SK-N-MC (cell line): ENCODE measurements at regions not wholly inside any gene's neighbourhood (a gene's known extent, or its start where the extent isn't known, plus 50 kb on each side); places are given as distances from the start of the nearest gene placed in this dataset.

Experiments
- EZH2 ChIP-seq: fragments of 200-600 bp; sonication (generic); IDR thresholded peaks from one replicate; pipeline ENCODE4 v1.6.1; 2017; ENCODE audit warnings: antibody characterized with exemption
- FOXP2 ChIP-seq: optimal IDR thresholded peaks from 2 replicates; pipeline ENCODE3; 2011; ENCODE audit warnings: mild to moderate bottlenecking, moderate library complexity; ENCODE audit not compliant: insufficient read depth; ENCODE audit errors: extremely low read length, control extremely low read depth
- POLR2AphosphoS5 ChIP-seq: IDR thresholded peaks from 2 replicates; pipeline ENCODE4 v1.6.1; 2012; ENCODE audit warnings: mild to moderate bottlenecking, low read depth, low read length, borderline replicate concordance

DNA sequence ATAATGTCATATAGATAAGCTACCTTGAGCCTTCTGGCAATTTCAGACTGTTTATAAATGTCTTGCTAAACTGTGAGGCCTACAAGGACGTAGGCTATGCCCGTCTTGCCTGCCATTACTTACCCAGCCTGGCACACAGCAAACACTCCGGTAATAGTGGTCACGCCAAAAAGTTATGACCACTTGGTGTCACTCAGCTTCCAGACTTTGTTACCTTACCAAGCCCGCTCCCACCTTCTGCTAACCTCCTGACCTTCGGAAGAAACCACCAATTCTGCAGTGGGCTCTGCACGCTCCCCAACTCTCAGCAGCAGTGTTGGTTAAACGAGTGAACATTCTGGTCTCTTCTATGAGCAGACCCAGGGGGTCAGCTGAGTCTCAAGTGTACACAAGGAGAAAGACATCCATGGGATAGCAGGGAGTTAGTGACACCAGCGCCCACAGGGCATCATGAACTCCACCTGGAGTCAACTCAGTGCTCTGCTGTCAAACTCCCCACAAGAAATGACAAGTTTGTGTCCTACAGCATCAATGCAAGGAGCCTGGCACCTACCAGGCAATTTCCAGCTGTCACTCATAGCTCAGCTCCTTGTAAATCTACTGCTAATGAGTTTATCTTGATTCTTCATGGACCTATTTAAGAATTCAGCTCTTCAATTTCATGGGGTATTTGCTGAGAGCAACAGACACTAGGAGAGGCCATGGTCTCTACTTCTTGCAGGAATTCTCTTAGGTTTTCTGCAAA is 119.9 kb downstream of the TTLL2 start:
- TF ChIP-seq EZH2 (no peak), POLR2AphosphoS5 (no peak), FOXP2 (no peak)
